NCI-H748 (cell line): ENCODE measurements at regions not wholly inside any gene's neighbourhood (a gene's known extent, or its start where the extent isn't known, plus 50 kb on each side); places are given as distances from the start of the nearest gene placed in this dataset.
"Not testable (repeated sequence)": the region's sequence is repeated elsewhere in the genome, so short reads cannot be mapped to it uniquely, and the experiment has no call there.

Experiments used
- DNase-seq: peaks from one replicate; lab custom pipeline; 2025; ENCODE audit not compliant: unreplicated experiment; lab: John Stamatoyannopoulos, UW

- no peak for DNase-seq
Measured at GRCh38 chr13:80946008-80946802, 605.3 kb upstream of the SPRY2 start.

DNA sequence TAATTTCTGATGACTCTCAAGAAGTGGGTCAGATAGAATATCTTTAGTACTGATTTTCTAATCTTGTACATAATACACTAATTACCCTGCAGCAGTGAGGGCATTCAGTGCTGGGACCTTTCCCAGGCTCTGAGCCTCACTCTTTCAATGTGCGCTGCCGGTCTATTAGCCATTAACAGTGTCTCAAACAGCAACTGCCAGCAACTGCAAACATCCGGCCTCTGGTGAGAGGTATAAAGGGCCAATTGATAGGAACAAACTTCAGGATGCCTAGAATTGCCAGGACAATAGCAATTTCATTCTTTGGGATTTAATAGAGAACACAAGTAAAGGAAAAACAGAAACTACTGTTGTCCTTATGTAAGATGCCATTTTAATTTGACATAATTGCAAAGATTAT is 604.4 kb upstream of the SPRY2 start:
- DNase-seq: peak; percentile 85

- no peak for DNase-seq
Measured at GRCh38 chr13:80939581-80939980, 598.7 kb upstream of the SPRY2 start.

- no peak for DNase-seq
Measured at GRCh38 chr13:80931766-80932165, 590.8 kb upstream of the SPRY2 start.

GRCh38 chr13:80931118-80931517 is 590.2 kb upstream of the SPRY2 start:
- DNase-seq: no peak

DNA sequence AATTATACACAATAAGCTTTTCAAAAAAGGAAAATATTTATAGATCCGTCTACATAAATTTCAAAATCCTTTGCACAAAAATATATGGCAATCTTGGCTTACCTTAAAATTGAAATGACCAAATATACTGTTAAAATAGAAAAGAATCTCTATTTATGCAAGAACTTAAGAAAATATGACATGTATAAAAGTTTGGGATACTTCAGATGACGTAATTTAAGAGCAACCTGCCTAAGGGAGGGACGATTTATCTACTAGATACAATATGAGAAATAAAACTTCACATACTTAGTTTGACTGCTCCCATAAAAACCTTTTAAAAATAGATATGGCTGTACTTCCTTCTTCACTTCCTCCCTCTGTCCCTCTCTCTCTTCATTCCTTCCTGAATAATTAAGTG is 587.3 kb upstream of the SPRY2 start:
- DNase-seq: no peak

DNA sequence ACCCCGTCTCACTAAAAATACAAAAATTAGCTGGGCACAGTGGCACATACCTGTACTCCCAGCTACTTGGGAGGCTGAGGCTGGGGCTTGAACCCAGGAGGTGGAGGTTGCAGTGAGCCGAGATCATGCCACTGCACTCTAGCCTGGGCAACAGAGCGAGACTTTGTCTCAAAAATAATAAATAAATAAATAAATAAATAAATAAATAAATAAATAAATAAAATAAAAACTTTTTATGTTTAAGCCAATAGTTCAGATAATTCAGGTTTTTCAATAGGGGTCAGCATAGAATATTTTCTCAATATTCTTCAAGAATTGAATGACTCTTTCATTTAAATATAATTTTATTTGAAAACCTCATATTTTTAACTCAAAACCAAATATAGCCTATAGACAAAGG is 585.1 kb upstream of the SPRY2 start:
- DNase-seq: not testable (repeated sequence)

GRCh38 chr13:80924596-80924995 is 583.7 kb upstream of the SPRY2 start:
- DNase-seq: no peak

DNA sequence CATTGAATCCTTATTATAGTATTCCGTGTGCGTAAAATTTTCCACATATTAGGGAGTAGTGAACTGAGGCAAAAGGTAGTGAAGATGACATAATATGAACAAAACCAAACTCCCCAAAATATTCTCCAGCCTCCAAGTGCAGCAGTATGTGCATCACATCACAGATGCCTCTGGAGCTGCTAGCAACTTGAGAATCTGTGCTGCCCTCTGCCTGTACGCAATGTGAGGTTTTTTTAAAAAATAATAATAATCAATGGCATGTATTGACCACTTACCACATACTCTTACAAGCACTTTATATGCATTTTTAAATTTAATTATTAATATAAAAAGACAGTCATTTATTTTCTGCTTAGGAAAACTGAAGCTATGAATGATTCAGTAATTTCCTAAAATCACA is 583.0 kb upstream of the SPRY2 start:
- DNase-seq: peak; percentile 31

DNA sequence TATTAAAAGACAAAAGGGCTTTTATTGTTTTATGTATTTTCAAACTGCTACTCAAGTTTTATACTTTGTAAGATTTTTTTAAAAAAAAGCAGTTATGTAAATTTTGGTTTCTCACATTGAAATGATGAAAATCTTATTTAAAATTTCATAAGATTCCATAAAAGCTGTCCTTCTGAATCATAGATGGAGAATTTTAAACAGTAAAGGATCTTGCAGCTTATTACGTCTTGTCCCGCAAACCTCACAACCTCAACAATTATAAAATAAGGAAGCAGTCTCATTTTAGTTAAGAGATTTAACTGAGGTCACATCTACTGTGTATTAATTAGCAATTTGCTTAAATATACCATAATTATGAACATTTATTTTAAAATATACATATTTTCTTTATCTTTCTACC is 581.0 kb upstream of the SPRY2 start:
- DNase-seq: no peak

- no peak for DNase-seq
Measured at GRCh38 chr13:80921541-80921940, 580.6 kb upstream of the SPRY2 start.

DNA sequence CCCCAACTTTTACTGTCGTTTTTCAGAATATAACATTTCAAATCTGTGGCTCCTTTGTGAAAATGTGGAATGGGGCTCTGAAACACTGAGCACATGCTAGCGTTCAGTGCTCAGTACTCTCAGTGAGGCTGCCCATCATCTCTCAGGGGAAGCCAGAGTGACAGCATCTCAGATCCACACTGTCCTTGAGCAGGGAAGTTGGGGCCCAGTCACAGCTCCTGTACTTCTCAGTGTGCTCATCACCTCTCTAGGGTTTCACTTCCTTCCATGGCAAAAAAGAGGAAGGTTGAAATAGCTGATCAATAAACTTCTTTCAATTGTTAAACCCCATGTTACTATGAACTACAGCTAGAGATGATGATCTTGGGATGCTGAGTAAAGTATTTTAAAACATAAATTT is 565.9 kb upstream of the SPRY2 start:
- no peak for DNase-seq

GRCh38 chr13:80904386-80904785 is 563.5 kb upstream of the SPRY2 start:
- DNase-seq: no peak

DNA sequence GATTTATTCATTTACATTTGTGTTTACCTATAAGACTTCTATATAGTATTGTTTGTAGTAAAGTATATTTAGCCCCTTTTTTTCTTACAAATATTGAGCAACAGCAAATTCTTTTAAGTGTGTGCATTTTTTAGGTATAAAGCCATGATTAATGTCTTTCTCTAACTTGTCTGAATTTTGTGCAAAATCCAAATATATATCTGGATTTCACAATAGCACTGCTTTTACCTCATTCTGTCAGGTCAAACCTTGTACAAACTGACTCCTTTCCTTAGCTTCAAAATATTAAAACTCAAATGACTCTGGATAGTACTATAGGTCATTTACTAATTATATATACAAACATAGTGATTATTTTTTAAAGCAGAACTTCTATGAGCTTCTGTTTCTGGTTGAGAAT is 563.0 kb upstream of the SPRY2 start:
- DNase-seq: no peak

GRCh38 chr13:80901530-80901929 is 560.6 kb upstream of the SPRY2 start:
- DNase-seq: no peak

GRCh38 chr13:80901111-80901510 is 560.2 kb upstream of the SPRY2 start:
- DNase-seq: no peak

DNA sequence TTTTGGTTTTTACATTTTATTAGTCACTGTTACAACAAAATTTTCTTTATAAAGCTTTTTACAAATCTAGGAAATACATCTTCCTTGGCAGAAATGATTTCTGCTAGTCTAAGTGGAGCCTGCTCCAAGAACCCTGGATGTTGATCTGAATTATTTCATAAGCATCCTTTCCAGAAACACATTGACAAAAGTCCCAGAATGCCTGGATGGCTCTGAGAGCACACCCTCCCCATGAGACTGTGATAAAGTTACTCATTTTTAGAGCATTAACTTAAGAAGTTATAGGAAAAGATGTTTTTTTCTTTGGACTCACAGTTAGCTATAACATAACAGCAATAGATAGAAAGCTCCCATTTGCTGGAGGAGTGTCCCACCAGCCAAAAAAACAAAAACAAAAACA is 559.6 kb upstream of the SPRY2 start:
- DNase-seq: no peak

- not testable (repeated sequence) for DNase-seq
Measured at GRCh38 chr13:80897641-80898040, 556.7 kb upstream of the SPRY2 start.

- no peak for DNase-seq
Measured at GRCh38 chr13:80894917-80895316, 554.0 kb upstream of the SPRY2 start.

DNA sequence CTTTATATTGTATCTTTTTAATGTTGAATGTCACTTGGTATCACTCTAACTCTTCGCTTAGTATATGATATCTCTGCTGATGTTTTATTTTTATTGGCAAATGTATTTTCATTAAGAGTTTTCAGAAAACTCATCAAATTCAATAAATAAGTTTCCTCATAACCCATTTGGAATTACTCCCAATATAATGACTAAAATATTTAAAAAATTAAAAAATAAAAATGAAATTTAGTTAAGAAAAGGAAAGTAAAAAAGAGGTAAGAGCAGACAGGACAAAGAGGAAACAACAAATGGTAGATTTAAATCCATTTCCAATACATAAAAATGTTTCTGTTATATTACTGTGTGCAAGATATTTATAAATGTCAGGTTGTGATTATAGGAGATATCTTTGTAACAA is 548.9 kb upstream of the SPRY2 start:
- DNase-seq: no peak

- no peak for DNase-seq
Measured at GRCh38 chr13:80888390-80888789, 547.5 kb upstream of the SPRY2 start.

- DNase-seq: peak; percentile 68
Measured at GRCh38 chr13:80884056-80884785, 543.3 kb upstream of the SPRY2 start.

- DNase-seq: no peak
Measured at GRCh38 chr13:80883545-80883944, 542.6 kb upstream of the SPRY2 start.
